ENCODE measurements at regions not wholly inside any gene's neighbourhood (a gene's known extent, or its start where the extent isn't known, plus 50 kb on each side); places are given as distances from the start of the nearest gene placed in this dataset.
"Not testable (repeated sequence)": the region's sequence is repeated elsewhere in the genome, so short reads cannot be mapped to it uniquely, and the experiment has no call there.

- DNase-seq (ENCODE audit: insufficient read length, low spot score), result no peak
- TF ChIP-seq POLR2A (IDR thresholded peaks at IDR 0.05; ENCODE audit: low read depth, low read length) (no peak), SPI1 (IDR thresholded peaks at IDR 0.05; ENCODE audit: low read depth, low read length) (no peak), PAX5 (IDR thresholded peaks at IDR 0.05; ENCODE audit: insufficient read depth, low read length, severe bottlenecking) (no peak), POU2F2 (IDR thresholded peaks at IDR 0.05; ENCODE audit: low read depth, low read length) (no peak), POLR2AphosphoS5 (IDR thresholded peaks at IDR 0.05; ENCODE audit: low read depth, low read length) (no peak)
- FAIRE-seq, result no peak
Measured at GRCh38 chr4:149045731-149046130, 603.5 kb upstream of the NR3C2 start.

- FAIRE-seq; DNase-seq (ENCODE audit: insufficient read length, low spot score): not testable (repeated sequence)
Measured at GRCh38 chr4:149039786-149040185, 597.6 kb upstream of the NR3C2 start.

DNA sequence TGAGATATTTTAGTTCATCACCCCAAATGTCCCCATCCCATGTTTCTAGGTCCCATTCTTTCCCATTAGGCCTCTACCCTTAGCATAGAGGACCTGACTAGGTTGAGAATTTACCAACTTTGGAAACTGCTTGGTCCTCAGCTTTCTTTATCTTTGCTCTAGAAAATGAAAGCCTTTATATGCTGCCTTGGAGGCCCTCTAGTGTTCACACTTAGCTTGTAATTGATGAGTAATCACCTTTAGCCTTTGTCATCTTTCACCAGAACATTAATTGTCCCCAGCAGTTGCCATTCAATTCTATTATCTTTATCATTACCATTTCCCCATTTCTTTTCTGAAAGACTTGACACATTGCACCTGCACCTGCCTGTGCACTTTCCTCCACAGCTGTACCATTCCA lies 589.2 kb upstream of the NR3C2 start:
- no peak for FAIRE-seq
- TF ChIP-seq POLR2A (IDR thresholded peaks at IDR 0.05; ENCODE audit: low read depth, low read length), result no peak
- no peak for TF ChIP-seq POLR2AphosphoS5 (IDR thresholded peaks at IDR 0.05; ENCODE audit: low read depth, low read length)
- no peak for TF ChIP-seq PAX5 (IDR thresholded peaks at IDR 0.05; ENCODE audit: insufficient read depth, low read length, severe bottlenecking)
- TF ChIP-seq TAF1 (IDR thresholded peaks at IDR 0.05; ENCODE audit: low read depth, low read length), result no peak
- no peak for TF ChIP-seq POU2F2 (IDR thresholded peaks at IDR 0.05; ENCODE audit: low read depth, low read length)
- no peak for DNase-seq (ENCODE audit: insufficient read length, low spot score)

GRCh38 chr4:149029056-149029651 lies 586.9 kb upstream of the NR3C2 start:
- no peak for FAIRE-seq
- TF ChIP-seq SPI1 (IDR thresholded peaks at IDR 0.05; ENCODE audit: low read depth, low read length) (no peak), TAF1 (IDR thresholded peaks at IDR 0.05; ENCODE audit: low read depth, low read length) (no peak), POU2F2 (IDR thresholded peaks at IDR 0.05; ENCODE audit: low read depth, low read length) (no peak), PAX5 (IDR thresholded peaks at IDR 0.05; ENCODE audit: insufficient read depth, low read length, severe bottlenecking) (no peak), POLR2AphosphoS5 (IDR thresholded peaks at IDR 0.05; ENCODE audit: low read depth, low read length) (no peak), POLR2A (IDR thresholded peaks at IDR 0.05; ENCODE audit: low read depth, low read length) (no peak)
- DNase-seq (ENCODE audit: insufficient read length, low spot score), result no peak

- FAIRE-seq, result no peak
- DNase-seq (ENCODE audit: insufficient read length, low spot score), result no peak
- TF ChIP-seq PAX5 (IDR thresholded peaks at IDR 0.05; ENCODE audit: insufficient read depth, low read length, severe bottlenecking), result no peak
- TF ChIP-seq POLR2AphosphoS5 (IDR thresholded peaks at IDR 0.05; ENCODE audit: low read depth, low read length), result no peak
- TF ChIP-seq TAF1 (IDR thresholded peaks at IDR 0.05; ENCODE audit: low read depth, low read length), result no peak
- no peak for TF ChIP-seq POU2F2 (IDR thresholded peaks at IDR 0.05; ENCODE audit: low read depth, low read length)
- no peak for TF ChIP-seq POLR2A (IDR thresholded peaks at IDR 0.05; ENCODE audit: low read depth, low read length)
- TF ChIP-seq SPI1 (IDR thresholded peaks at IDR 0.05; ENCODE audit: low read depth, low read length), result no peak
Measured at GRCh38 chr4:149026696-149027095, 584.5 kb upstream of the NR3C2 start.

DNA sequence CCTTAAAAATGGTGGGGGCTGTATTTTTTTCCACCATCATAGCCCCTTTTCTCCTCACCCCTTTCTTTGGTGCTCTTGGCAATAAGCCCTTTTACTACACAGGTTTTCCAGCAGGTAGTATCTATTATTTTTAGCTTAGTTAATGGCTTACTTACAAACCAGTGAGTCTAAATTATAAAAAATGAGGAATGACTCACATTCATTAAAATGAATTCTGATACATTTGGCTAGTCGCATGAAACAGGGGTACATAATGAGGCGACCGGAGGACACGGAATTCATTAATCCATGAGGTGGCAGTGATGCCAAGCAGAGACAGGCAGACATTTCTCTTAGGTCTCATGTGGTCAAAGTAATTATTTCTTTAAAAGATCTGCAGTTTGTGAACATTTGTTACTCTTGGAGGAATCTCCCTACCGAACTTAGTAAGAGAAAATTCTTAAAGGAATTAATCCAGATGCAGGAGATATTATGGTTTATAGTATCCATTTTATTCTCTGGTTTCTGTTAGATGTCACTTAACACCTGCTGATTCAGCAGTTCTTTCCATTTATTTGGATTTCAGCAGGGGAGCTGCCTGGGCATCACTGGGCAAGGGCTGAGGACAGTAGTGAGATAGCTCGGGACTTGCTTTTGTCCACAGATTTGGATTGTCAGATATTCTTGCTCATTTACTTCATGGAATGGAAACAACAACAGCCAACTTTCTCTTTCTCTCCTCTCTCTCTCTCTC lies 575.0 kb upstream of the NR3C2 start:
- TF ChIP-seq POLR2AphosphoS5 (IDR thresholded peaks at IDR 0.05; ENCODE audit: low read depth, low read length) (no peak), POU2F2 (IDR thresholded peaks at IDR 0.05; ENCODE audit: low read depth, low read length) (no peak), POLR2A (IDR thresholded peaks at IDR 0.05; ENCODE audit: low read depth, low read length) (no peak), SPI1 (IDR thresholded peaks at IDR 0.05; ENCODE audit: low read depth, low read length) (no peak), PAX5 (IDR thresholded peaks at IDR 0.05; ENCODE audit: insufficient read depth, low read length, severe bottlenecking) (no peak), TAF1 (IDR thresholded peaks at IDR 0.05; ENCODE audit: low read depth, low read length) (no peak)

DNA sequence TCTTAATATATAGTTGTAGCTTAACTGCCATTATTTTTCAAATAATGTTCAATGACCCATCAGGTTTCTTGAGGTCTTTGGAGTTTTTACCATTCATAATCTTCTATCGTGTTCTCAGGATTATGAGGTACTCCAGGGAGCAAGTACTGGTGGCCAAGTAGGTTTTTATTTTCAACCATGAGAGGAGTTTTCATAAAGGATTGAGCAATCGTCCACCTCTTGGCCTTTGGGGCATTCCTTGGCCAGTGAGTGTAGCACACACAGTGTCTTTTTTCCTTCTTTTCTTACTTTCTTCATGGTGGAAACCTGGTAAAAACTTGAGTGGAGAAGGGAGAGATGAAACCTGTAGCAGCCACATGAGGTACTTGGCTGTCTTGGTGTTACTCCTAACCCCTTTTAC lies 567.0 kb upstream of the NR3C2 start:
- TF ChIP-seq SPI1 (IDR thresholded peaks at IDR 0.05; ENCODE audit: low read depth, low read length) (no peak), POLR2AphosphoS5 (IDR thresholded peaks at IDR 0.05; ENCODE audit: low read depth, low read length) (no peak), TAF1 (IDR thresholded peaks at IDR 0.05; ENCODE audit: low read depth, low read length) (no peak), POLR2A (IDR thresholded peaks at IDR 0.05; ENCODE audit: low read depth, low read length) (no peak), PAX5 (IDR thresholded peaks at IDR 0.05; ENCODE audit: insufficient read depth, low read length, severe bottlenecking) (no peak), POU2F2 (IDR thresholded peaks at IDR 0.05; ENCODE audit: low read depth, low read length) (no peak)
- DNase-seq (ENCODE audit: insufficient read length, low spot score) (no peak), FAIRE-seq (no peak)

More for the DNA sequence above, 575.0 kb upstream of the NR3C2 start:
- DNase-seq (ENCODE audit: insufficient read length, low spot score) (no peak), FAIRE-seq (no peak)

- FAIRE-seq, result no peak
- DNase-seq (ENCODE audit: insufficient read length, low spot score), result no peak
- TF ChIP-seq SPI1 (IDR thresholded peaks at IDR 0.05; ENCODE audit: low read depth, low read length) (no peak), POLR2AphosphoS5 (IDR thresholded peaks at IDR 0.05; ENCODE audit: low read depth, low read length) (no peak), TAF1 (IDR thresholded peaks at IDR 0.05; ENCODE audit: low read depth, low read length) (no peak)
Measured at GRCh38 chr4:149008415-149009025, 566.3 kb upstream of the NR3C2 start.

GRCh38 chr4:149005191-149005590 lies 563.0 kb upstream of the NR3C2 start:
- TF ChIP-seq POLR2A (IDR thresholded peaks at IDR 0.05; ENCODE audit: low read depth, low read length) (no peak), POLR2AphosphoS5 (IDR thresholded peaks at IDR 0.05; ENCODE audit: low read depth, low read length) (no peak), SPI1 (IDR thresholded peaks at IDR 0.05; ENCODE audit: low read depth, low read length) (no peak), PAX5 (IDR thresholded peaks at IDR 0.05; ENCODE audit: insufficient read depth, low read length, severe bottlenecking) (no peak), POU2F2 (IDR thresholded peaks at IDR 0.05; ENCODE audit: low read depth, low read length) (no peak), TAF1 (IDR thresholded peaks at IDR 0.05; ENCODE audit: low read depth, low read length) (no peak)
- FAIRE-seq, result no peak
- DNase-seq (ENCODE audit: insufficient read length, low spot score), result no peak

DNA sequence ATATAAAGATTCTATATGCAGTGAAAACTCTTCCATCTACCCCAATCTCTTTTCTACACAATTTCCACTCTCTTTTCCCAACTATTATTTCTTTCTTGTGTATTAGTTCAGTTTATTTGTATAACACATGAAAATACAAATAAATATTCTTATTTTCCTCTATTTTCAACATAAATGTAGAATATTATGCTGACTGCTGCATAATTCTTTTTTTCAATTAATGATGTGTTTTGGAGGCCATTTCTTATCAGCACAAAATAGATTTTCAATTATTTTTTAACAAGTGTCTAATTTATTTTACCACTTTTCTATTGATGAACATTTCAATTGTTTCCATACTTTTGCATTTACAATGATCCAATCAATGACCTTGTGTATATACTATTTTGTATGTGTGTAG lies 557.7 kb upstream of the NR3C2 start:
- no peak for FAIRE-seq
- DNase-seq (ENCODE audit: insufficient read length, low spot score), result no peak
- TF ChIP-seq POLR2A (IDR thresholded peaks at IDR 0.05; ENCODE audit: low read depth, low read length) (no peak), POU2F2 (IDR thresholded peaks at IDR 0.05; ENCODE audit: low read depth, low read length) (no peak), SPI1 (IDR thresholded peaks at IDR 0.05; ENCODE audit: low read depth, low read length) (no peak), PAX5 (IDR thresholded peaks at IDR 0.05; ENCODE audit: insufficient read depth, low read length, severe bottlenecking) (no peak), TAF1 (IDR thresholded peaks at IDR 0.05; ENCODE audit: low read depth, low read length) (no peak), POLR2AphosphoS5 (IDR thresholded peaks at IDR 0.05; ENCODE audit: low read depth, low read length) (no peak)
